ENCODE measurements at regions not wholly inside any gene's neighbourhood (a gene's known extent, or its start where the extent isn't known, plus 50 kb on each side); places are given as distances from the start of the nearest gene placed in this dataset.

DNA sequence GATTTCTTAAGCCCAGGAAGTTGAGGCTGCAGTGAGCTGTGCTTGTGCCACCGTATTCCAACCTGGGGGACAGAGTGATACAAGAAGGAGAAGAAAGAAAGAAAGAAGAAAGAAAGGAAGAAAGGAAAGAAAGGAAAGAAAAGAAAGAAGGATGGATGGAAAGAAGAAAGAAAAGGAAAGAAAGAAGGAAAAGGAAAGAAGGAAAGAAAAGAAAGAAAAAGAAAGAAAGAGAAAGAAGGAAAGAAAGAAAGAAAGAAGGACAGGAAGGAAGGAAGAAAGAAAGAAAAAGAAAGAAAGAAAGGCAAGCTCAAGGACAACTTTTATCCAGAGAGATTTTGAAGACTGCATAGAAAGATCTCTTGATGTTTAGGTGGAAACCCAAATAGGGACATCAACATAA is 120.7 kb downstream of the GMNC start:
- Mint-ChIP-seq H3K4me1 (no peaks in the 10 kb centered on the region), H3K27ac (no peak overlapping the region), H3K4me3 (no peak overlapping the region), H3K27me3 (peaks cover 8% of the 10 kb centered on the region), H3K36me3 (ENCODE audit: low read depth) (no peaks in the 10 kb centered on the region)
- ATAC-seq (no peak), DNase-seq (no peak)
- no peaks in the 10 kb centered on the region for H3K9me3 ChIP-seq (ENCODE audit: control insufficient read depth, low read length, poor library complexity, severe bottlenecking)

DNA sequence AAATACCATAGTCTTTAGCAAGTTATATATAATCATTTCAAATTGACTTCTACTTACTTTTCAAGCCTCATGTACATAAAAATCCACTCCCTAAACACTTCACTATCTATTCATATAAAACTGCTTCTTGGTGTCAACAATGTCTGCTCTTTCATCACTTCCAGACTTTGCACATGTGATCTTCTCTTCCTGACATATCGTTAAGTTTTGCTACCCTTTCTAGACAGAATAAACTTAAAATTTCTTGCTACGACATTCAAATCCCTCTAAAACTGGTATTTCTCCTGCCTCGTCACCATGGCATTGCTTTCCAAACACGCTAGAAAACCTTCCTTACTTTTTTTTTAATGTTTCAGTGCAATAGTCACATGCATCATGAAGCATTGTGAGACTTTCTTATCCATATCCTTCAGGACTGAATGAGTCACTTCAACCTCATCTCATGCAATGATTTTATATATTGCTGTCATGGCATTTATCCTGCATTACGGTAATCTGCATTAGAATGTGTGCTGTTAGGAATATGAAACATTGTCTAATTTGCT is 122.8 kb downstream of the GMNC start:
- Mint-ChIP-seq H3K4me1 (no peaks in the 10 kb centered on the region), H3K4me3 (no peak overlapping the region), H3K27ac (no peak overlapping the region), H3K27me3 (peaks cover 8% of the 10 kb centered on the region), H3K36me3 (ENCODE audit: low read depth) (no peaks in the 10 kb centered on the region)
- DNase-seq (no peak), ATAC-seq (no peak)
- H3K9me3 ChIP-seq (ENCODE audit: control insufficient read depth, low read length, poor library complexity, severe bottlenecking), result no peaks in the 10 kb centered on the region

DNA sequence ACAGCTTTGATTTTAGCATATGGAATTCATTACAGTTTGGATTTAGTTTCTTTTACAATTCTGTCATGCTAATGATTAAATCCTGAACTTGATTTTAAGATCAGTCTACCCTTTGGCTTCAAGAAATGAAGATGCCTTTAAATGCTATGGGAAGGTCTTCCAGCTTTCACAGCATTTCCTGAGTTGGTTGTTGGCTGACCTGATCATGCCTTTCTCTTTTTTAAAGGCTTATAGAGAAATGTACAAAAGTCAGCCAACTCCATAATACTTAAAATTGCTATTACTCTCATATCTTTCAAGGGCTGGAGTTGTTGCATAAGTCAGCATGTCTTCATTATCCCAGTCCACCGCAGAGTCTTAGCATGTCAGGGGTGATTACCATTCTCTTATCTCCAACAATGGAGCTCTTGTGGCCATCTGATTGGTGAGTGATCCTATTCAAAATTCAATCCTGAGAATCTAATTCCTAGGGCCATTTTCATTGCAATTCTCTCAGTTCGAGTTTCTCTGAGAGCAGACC is 123.8 kb downstream of the GMNC start:
- no peaks in the 10 kb centered on the region for H3K36me3 Mint-ChIP-seq (ENCODE audit: low read depth)
- no peak for ATAC-seq
- H3K9me3 ChIP-seq (ENCODE audit: control insufficient read depth, low read length, poor library complexity, severe bottlenecking), result no peaks in the 10 kb centered on the region
- H3K27ac Mint-ChIP-seq, result no peak overlapping the region
- H3K4me1 Mint-ChIP-seq, result no peaks in the 10 kb centered on the region
- H3K27me3 Mint-ChIP-seq, result peaks cover 8% of the 10 kb centered on the region
- H3K4me3 Mint-ChIP-seq, result no peak overlapping the region
- no peak for DNase-seq

DNA sequence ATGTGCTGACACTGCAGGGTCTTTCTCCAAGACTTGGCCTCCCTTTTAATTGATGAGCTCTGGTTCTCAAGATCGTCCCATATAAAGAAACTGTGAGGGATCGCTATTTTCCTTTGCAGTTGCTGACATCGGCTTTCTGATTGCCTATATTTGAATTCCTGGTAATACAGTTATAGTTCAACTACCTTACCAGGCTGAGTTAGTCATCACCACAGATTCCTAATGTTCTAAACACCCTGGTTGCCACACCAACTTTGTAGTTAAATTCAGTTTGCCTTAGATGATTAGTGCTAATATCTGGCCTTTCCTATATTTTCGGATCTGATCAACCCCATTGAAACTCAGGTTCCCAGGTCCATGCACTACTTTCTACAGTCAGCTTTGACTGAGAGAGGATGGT is 125.0 kb downstream of the GMNC start:
- DNase-seq (no peak), ATAC-seq (no peak)
- peaks cover 8% of the 10 kb centered on the region for H3K27me3 Mint-ChIP-seq
- H3K27ac Mint-ChIP-seq, result no peak overlapping the region
- no peaks in the 10 kb centered on the region for H3K36me3 Mint-ChIP-seq (ENCODE audit: low read depth)
- no peaks in the 10 kb centered on the region for H3K4me1 Mint-ChIP-seq
- H3K4me3 Mint-ChIP-seq, result no peak overlapping the region
- H3K9me3 ChIP-seq (ENCODE audit: control insufficient read depth, low read length, poor library complexity, severe bottlenecking), result no peaks in the 10 kb centered on the region

DNA sequence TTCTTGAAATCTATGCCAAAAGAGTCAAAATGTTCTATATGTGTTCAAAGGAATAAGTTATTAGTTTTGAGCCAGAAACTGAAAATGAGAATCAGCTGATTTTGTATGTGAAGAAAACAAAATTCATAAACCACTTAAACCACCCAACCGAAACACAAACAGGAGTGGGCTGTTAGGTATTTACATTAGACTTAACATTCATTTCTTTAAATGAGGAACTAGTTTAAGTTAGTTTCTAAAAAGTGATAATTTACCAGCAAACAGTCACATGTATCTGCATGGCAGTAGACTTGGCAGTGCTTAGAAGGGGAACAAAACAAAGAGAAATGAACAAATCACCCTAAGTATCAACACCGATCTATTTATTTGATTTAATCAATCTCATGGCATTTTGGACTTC is 128.0 kb downstream of the GMNC start:
- Mint-ChIP-seq H3K27ac (no peak overlapping the region), H3K4me3 (no peak overlapping the region), H3K36me3 (ENCODE audit: low read depth) (no peaks in the 10 kb centered on the region), H3K27me3 (peaks cover 8% of the 10 kb centered on the region), H3K4me1 (no peaks in the 10 kb centered on the region)
- DNase-seq (no peak), ATAC-seq (no peak)
- H3K9me3 ChIP-seq (ENCODE audit: control insufficient read depth, low read length, poor library complexity, severe bottlenecking), result no peaks in the 10 kb centered on the region

DNA sequence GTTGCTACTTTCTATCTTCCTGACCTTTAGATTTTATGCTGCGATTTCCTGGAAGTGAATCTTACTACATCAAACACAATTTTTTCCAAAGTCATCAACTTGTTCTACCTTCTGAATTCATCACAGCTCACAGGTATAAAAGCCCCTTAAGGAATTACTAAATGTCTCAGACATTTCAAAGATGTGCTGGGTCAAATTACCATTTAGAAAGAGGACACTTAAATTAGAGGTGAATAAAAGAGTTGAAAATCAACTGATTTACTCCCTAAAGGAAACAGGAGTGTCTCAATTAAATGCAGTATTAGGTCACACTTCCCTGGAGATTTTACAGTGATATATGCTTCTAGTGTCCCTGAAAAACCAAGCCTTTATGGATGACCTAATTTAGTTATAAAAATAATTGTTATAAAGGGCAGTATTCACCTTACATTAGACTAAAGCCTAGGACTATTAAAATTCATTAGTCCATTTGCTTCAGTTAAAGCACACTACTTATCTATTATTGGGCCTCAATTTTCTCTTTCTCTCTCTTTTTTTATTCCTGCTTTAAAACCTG is 128.8 kb downstream of the GMNC start:
- Mint-ChIP-seq H3K36me3 (ENCODE audit: low read depth) (no peaks in the 10 kb centered on the region), H3K4me1 (no peaks in the 10 kb centered on the region), H3K4me3 (no peak overlapping the region), H3K27me3 (peaks cover 8% of the 10 kb centered on the region), H3K27ac (no peak overlapping the region)
- DNase-seq, result no peak
- ATAC-seq, result no peak
- H3K9me3 ChIP-seq (ENCODE audit: control insufficient read depth, low read length, poor library complexity, severe bottlenecking), result no peaks in the 10 kb centered on the region

DNA sequence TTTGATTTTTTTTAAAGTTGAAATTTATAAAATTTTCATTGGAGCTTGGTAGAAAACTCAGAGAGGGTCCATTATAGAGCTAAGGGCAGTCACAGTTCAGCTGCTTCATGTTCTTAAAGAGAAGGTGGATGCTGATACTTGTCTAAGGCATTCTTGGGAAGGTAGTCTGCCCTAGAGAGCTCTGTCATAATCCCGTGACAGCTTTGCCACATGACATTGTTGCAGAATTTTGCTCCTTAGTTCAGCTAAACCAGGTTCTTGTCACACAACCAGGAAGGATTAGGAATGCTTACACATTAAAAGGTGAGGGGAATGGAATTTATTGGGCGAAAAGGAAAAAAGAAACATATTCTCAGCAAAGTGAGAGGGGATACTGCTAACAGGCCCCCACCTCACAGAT is 130.9 kb downstream of the GMNC start:
- no peaks in the 10 kb centered on the region for H3K9me3 ChIP-seq (ENCODE audit: control insufficient read depth, low read length, poor library complexity, severe bottlenecking)
- no peak overlapping the region for H3K4me3 Mint-ChIP-seq
- no peak for DNase-seq
- no peak overlapping the region for H3K27ac Mint-ChIP-seq
- no peaks in the 10 kb centered on the region for H3K27me3 Mint-ChIP-seq
- no peaks in the 10 kb centered on the region for H3K36me3 Mint-ChIP-seq (ENCODE audit: low read depth)
- no peak for ATAC-seq
- no peaks in the 10 kb centered on the region for H3K4me1 Mint-ChIP-seq

DNA sequence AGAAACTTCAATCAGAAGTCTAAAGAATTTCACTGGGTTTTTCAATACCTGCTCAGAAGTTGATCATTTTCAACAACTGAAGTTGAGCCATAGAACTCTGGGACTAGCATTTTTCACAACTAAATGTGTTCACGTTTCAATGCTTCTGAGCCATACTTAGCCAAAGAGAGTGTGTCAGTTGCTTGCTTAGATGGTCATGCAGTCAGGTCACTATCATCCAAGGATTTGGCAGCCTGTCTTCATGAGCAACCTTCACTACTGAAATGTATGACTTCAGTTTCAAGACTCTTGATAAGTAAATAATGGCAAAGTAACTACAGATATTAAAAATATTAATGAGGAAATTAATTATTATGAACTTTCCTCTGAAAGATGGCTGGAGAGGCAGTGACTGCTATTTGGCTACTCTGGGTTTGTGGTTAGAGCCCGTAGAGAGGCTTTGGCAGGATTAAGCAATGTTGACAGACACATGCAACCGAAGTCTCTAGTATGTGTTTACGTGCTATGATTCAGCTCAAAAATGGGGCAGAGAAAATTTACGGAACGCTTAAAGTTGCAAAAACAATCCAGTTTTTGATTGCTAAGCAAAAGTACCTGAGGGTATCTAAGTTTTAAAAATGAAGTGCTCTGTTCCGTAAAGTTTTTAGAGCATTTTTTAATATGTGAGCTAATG is 133.8 kb downstream of the GMNC start:
- H3K36me3 Mint-ChIP-seq (ENCODE audit: low read depth), result no peaks in the 10 kb centered on the region
- no peaks in the 10 kb centered on the region for H3K9me3 ChIP-seq (ENCODE audit: control insufficient read depth, low read length, poor library complexity, severe bottlenecking)
- ATAC-seq (no peak), DNase-seq (no peak)
- H3K4me1 Mint-ChIP-seq, result no peaks in the 10 kb centered on the region
- H3K27me3 Mint-ChIP-seq, result peaks cover 7% of the 10 kb centered on the region
- H3K4me3 Mint-ChIP-seq, result no peak overlapping the region
- no peak overlapping the region for H3K27ac Mint-ChIP-seq

DNA sequence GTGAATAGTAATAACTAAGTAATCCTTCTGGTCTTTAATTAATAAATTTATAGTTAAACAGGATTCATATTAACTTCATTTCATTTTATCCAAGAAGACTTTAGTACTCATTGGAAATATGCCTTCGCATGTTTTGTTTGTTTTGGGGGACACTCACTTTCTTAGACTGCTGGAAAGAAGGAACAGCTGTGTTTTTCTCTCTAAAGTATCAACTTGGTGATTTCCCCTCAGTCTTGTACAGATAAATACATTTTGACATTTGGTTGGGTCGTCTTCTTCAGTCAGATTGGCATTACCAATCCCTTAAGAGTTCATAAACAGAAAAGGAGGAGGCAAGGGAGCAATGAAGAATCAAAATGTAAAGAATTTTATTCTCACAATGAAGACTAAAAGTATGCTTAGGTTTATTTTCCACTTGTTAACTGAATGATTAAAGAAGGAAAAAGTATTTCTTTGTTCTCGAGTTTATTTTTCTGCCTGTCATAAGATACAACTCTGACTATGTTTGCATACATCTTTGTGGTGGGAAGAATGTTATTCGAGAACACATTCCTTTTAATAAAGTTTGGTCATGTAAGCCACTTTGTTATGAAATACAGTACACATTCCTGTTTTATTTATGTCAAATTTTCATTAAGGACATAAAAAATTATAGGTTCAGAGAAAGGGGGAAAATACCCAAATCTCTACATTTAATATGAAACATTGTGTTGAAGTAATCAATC is 140.2 kb downstream of the GMNC start:
- no peak for DNase-seq
- Mint-ChIP-seq H3K4me3 (no peak overlapping the region), H3K27me3 (peaks cover 16% of the 10 kb centered on the region), H3K27ac (no peak overlapping the region), H3K4me1 (no peaks in the 10 kb centered on the region), H3K36me3 (ENCODE audit: low read depth) (no peaks in the 10 kb centered on the region)
- ATAC-seq, result no peak
- no peaks in the 10 kb centered on the region for H3K9me3 ChIP-seq (ENCODE audit: control insufficient read depth, low read length, poor library complexity, severe bottlenecking)

DNA sequence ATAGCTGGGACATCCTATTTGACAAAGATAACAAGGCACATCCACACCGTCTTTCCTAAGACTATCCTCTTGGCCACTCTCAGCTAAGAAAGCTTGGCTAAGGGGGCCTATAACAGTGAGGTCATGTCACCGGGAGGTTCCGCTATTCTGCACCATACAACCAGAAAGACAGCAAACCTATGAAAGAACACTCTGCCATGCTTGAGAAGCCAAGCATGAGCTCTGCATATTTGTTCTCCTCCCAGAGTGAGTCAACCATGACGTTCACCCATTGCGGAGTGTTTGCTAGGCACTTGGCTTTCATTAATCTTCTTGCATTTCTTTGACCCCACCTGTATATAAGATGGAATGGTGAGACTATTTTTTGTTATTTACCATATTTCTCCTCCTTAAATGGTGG is 141.2 kb downstream of the GMNC start:
- H3K27me3 Mint-ChIP-seq, result peaks cover 16% of the 10 kb centered on the region

DNA sequence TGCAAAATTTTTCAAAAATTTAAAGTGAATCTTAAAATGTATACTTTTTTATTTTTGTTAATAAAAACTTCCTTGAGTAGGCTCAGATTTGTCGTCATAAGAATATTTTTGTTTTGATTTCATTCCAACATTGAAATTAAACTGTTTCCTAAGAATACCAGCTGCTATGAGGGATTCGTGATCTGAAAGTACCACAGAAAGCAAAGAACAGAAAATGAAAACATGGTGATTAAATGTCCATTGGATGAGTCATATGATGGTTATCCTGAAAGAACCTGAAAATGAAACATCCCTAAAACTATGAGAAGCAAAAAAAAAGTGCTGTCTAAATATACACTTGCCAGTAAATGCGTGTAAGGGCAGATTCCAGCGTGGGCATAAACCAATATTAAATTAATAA is 143.8 kb downstream of the GMNC start:
- Mint-ChIP-seq H3K27ac (no peak overlapping the region), H3K4me1 (no peaks in the 10 kb centered on the region), H3K27me3 (peaks cover 12% of the 10 kb centered on the region), H3K36me3 (ENCODE audit: low read depth) (no peaks in the 10 kb centered on the region), H3K4me3 (no peak overlapping the region)
- no peak for DNase-seq
- ATAC-seq, result no peak
- no peaks in the 10 kb centered on the region for H3K9me3 ChIP-seq (ENCODE audit: control insufficient read depth, low read length, poor library complexity, severe bottlenecking)

More for the DNA sequence above, 141.2 kb downstream of the GMNC start:
- no peaks in the 10 kb centered on the region for H3K36me3 Mint-ChIP-seq (ENCODE audit: low read depth)
- no peak overlapping the region for H3K4me3 Mint-ChIP-seq
- no peaks in the 10 kb centered on the region for H3K9me3 ChIP-seq (ENCODE audit: control insufficient read depth, low read length, poor library complexity, severe bottlenecking)
- no peaks in the 10 kb centered on the region for H3K4me1 Mint-ChIP-seq
- DNase-seq, result no peak
- no peak for ATAC-seq
- H3K27ac Mint-ChIP-seq, result no peak overlapping the region

DNA sequence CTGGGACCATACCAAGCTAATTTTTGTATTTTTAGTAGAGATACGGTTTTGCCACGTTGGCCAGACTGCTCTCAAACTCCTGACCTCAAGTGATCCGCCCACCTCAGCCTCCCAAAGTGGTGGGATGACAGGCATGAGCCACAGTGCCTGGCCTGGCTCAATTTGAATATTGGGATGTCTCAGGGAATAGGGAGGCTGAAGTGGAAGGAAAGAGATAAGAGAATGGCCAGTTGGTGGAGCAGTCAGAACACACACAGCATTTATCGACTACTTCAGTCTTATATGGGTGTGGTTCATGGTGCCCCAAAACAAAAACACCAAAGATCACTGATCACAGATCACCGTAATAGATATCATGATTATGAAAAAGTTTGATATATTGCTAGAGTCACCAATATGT is 144.4 kb downstream of the GMNC start:
- H3K4me3 Mint-ChIP-seq, result no peak overlapping the region
- no peaks in the 10 kb centered on the region for H3K9me3 ChIP-seq (ENCODE audit: control insufficient read depth, low read length, poor library complexity, severe bottlenecking)
- H3K27me3 Mint-ChIP-seq, result peaks cover 13% of the 10 kb centered on the region
- no peaks in the 10 kb centered on the region for H3K4me1 Mint-ChIP-seq
- ATAC-seq (no peak), DNase-seq (no peak)
- no peak overlapping the region for H3K27ac Mint-ChIP-seq
- H3K36me3 Mint-ChIP-seq (ENCODE audit: low read depth), result no peaks in the 10 kb centered on the region

DNA sequence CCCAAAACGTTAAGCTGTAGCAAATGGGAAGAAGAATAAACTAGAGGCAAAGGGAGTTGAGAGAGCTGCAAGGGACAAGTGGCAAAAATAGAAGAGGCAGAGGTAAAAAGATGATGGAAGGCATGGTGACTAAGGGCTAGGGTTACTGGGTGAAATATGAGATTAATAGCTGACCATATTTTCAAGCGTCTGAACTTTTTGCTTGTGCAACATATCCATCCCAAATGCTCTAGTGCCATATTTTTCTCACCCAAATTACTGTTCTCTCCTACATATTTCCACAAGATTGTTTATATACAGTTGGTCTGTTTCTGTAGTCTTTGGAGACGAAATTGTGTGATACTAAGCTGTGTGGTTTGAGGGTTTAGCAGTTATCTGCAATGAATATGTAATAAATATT is 145.5 kb downstream of the GMNC start:
- Mint-ChIP-seq H3K36me3 (ENCODE audit: low read depth) (no peaks in the 10 kb centered on the region), H3K4me1 (no peaks in the 10 kb centered on the region), H3K4me3 (no peak overlapping the region), H3K27me3 (peaks cover 16% of the 10 kb centered on the region), H3K27ac (no peak overlapping the region)
- no peak for DNase-seq
- no peak for ATAC-seq
- no peaks in the 10 kb centered on the region for H3K9me3 ChIP-seq (ENCODE audit: control insufficient read depth, low read length, poor library complexity, severe bottlenecking)

All from T-helper 17 cell (primary cell).